Astrocyte of the spinal cord (primary cell): ENCODE measurements at regions not wholly inside any gene's neighbourhood (a gene's known extent, or its start where the extent isn't known, plus 50 kb on each side); places are given as distances from the start of the nearest gene placed in this dataset.
"Not testable (repeated sequence)": the region's sequence is repeated elsewhere in the genome, so short reads cannot be mapped to it uniquely, and the experiment has no call there.

Experiments used
- DNase-seq: peaks from one replicate; pipeline ENCODE4 v3.0.0; 2011; ENCODE audit warnings: low read depth, low spot score
- H3K4me3 ChIP-seq: 2 replicates; pipeline ENCODE4 v1.5.1; 2011; ENCODE audit warnings: low read depth, mild to moderate bottlenecking, low read length, moderate library complexity
- CTCF ChIP-seq: IDR thresholded peaks from 2 replicates; pipeline ENCODE4 v1.5.1; 2012; ENCODE audit warnings: low read depth, mild to moderate bottlenecking, low read length, inconsistent platforms
- in situ Hi-C: cut with HindIII; loops from 2 replicates; pipeline ENCODE4 v1.10.0; 2017; ENCODE audit warnings: low sequenced_read_pairs

GRCh38 chr11:134725716-134726639, 313.9 kb upstream of the B3GAT1 start:
- no peak for DNase-seq
- no peak for TF ChIP-seq CTCF
- H3K4me3 ChIP-seq: no peak overlapping the region
- in situ Hi-C loops: no loop called here

- no peak for TF ChIP-seq CTCF
- no peak for DNase-seq
- in situ Hi-C loops: no loop called here
- no peak overlapping the region for H3K4me3 ChIP-seq
These were observed 313.2 kb upstream of the B3GAT1 start for GRCh38 chr11:134725211-134725610.

GRCh38 chr11:134724779-134725140, 312.7 kb upstream of the B3GAT1 start:
- DNase-seq: no peak
- no peak for TF ChIP-seq CTCF
- in situ Hi-C loops: no loop called here
- no peak overlapping the region for H3K4me3 ChIP-seq

- in situ Hi-C loops: no loop called here
- no peak for DNase-seq
- H3K4me3 ChIP-seq: no peak overlapping the region
- TF ChIP-seq CTCF: no peak
These were observed 312.2 kb upstream of the B3GAT1 start for GRCh38 chr11:134724106-134724778.

- DNase-seq, H3K4me3 ChIP-seq, in situ Hi-C loops: not testable (repeated sequence)
These were observed 308.6 kb upstream of the B3GAT1 start for GRCh38 chr11:134720691-134721070.

GRCh38 chr11:134719940-134720690, 308.1 kb upstream of the B3GAT1 start:
- H3K4me3 ChIP-seq, in situ Hi-C loops, DNase-seq: not testable (repeated sequence)

- no peak for TF ChIP-seq CTCF
- H3K4me3 ChIP-seq: no peak overlapping the region
- DNase-seq: no peak
- in situ Hi-C loops: no loop called here
These were observed 307.4 kb upstream of the B3GAT1 start for GRCh38 chr11:134719397-134719796.
